NT2/D1 (cell line): ENCODE measurements at regions not wholly inside any gene's neighbourhood (a gene's known extent, or its start where the extent isn't known, plus 50 kb on each side); places are given as distances from the start of the nearest gene placed in this dataset.

Experiments
- SUZ12 ChIP-seq: IDR thresholded peaks from 2 replicates; pipeline ENCODE4 v1.6.1; 2011; ENCODE audit not compliant: insufficient read length, insufficient read depth; ENCODE audit errors: extremely low read depth
- ZNF274 ChIP-seq: IDR thresholded peaks from 2 replicates; pipeline ENCODE4 v1.6.1; 2011; ENCODE audit warnings: mild to moderate bottlenecking, low read depth, low read length

GRCh38 chr10:25694971-25695370 lies 239.1 kb upstream of the MYO3A start:
- TF ChIP-seq ZNF274 (no peak), SUZ12 (no peak)
